H9 (cell line): ENCODE measurements at regions not wholly inside any gene's neighbourhood (a gene's known extent, or its start where the extent isn't known, plus 50 kb on each side); places are given as distances from the start of the nearest gene placed in this dataset.

Experiments used
- DNase-seq: peaks from one replicate; pipeline ENCODE4 v3.0.0-alpha.2; 2017
- H2AFZ ChIP-seq: one replicate; pipeline ENCODE4 v1.6.1; 2013; ENCODE audit warnings: mild to moderate bottlenecking, low read length, control low read depth, moderate library complexity
- H2AK5ac ChIP-seq: 2 replicates; pipeline ENCODE4 v1.6.1; 2013; ENCODE audit warnings: low read length, control low read depth, mixed read lengths; ENCODE audit not compliant: insufficient read length
- H2BK120ac ChIP-seq: one replicate; pipeline ENCODE4 v1.6.1; 2013; ENCODE audit warnings: low read depth, mild to moderate bottlenecking, low read length, control low read depth, inconsistent platforms; ENCODE audit not compliant: poor library complexity, severe bottlenecking
- H2BK12ac ChIP-seq: 2 replicates; pipeline ENCODE4 v1.6.1; 2013; ENCODE audit warnings: low read length, control low read depth, mixed read lengths, low read depth; ENCODE audit not compliant: insufficient read length
- H2BK15ac ChIP-seq: 2 replicates; pipeline ENCODE4 v1.6.1; 2013; ENCODE audit warnings: low read depth, low read length, control low read depth
- H2BK20ac ChIP-seq: one replicate; pipeline ENCODE4 v1.6.1; 2013; ENCODE audit warnings: low read depth, mild to moderate bottlenecking, low read length, control low read depth, inconsistent platforms; ENCODE audit not compliant: poor library complexity, severe bottlenecking
- H2BK5ac ChIP-seq: 2 replicates; pipeline ENCODE4 v1.6.1; 2013; ENCODE audit warnings: low read length, control low read depth, mixed read lengths; ENCODE audit not compliant: insufficient read length
- H3K14ac ChIP-seq: 2 replicates; pipeline ENCODE4 v1.6.1; 2013; ENCODE audit warnings: low read length, control low read depth; ENCODE audit not compliant: insufficient read depth
- H3K18ac ChIP-seq: 2 replicates; pipeline ENCODE4 v1.6.1; 2013; ENCODE audit warnings: low read depth, mild to moderate bottlenecking, mixed read lengths, low read length, control low read depth; ENCODE audit not compliant: insufficient read length
- H3K23ac ChIP-seq: 2 replicates; pipeline ENCODE4 v1.6.1; 2013; ENCODE audit warnings: low read length, control low read depth, mixed read lengths, low read depth; ENCODE audit not compliant: insufficient read length
- H3K23me2 ChIP-seq: 2 replicates; pipeline ENCODE4 v1.6.1; 2013; ENCODE audit warnings: low read depth, mild to moderate bottlenecking, mixed read lengths, low read length, control low read depth; ENCODE audit not compliant: insufficient read length, poor library complexity, severe bottlenecking
- H3K27ac ChIP-seq: 2 replicates; pipeline ENCODE4 v1.5.1; 2013; ENCODE audit warnings: low read length, control low read depth, mixed read lengths, low read depth; ENCODE audit not compliant: insufficient read length
- H3K27me3 ChIP-seq: 2 replicates; pipeline ENCODE4 v1.6.1; 2013; ENCODE audit warnings: low read length, control low read depth, inconsistent platforms; ENCODE audit not compliant: insufficient read depth
- H3K4ac ChIP-seq: 2 replicates; pipeline ENCODE4 v1.6.1; 2013; ENCODE audit warnings: low read depth, mild to moderate bottlenecking, control low read depth, inconsistent platforms, low read length, moderate library complexity
- H3K4me1 ChIP-seq: 2 replicates; pipeline ENCODE4 v1.6.1; 2013; ENCODE audit warnings: low read length, control low read depth, inconsistent platforms; ENCODE audit not compliant: insufficient read depth
- H3K4me2 ChIP-seq: 2 replicates; pipeline ENCODE4 v1.6.1; 2013; ENCODE audit warnings: low read length, control low read depth, mixed read lengths; ENCODE audit not compliant: insufficient read length, insufficient read depth
- H3K56ac ChIP-seq: 2 replicates; pipeline ENCODE4 v1.6.1; 2013; ENCODE audit warnings: low read depth, mild to moderate bottlenecking, mixed read lengths, low read length, control low read depth; ENCODE audit not compliant: insufficient read length
- H3K79me1 ChIP-seq: 2 replicates; pipeline ENCODE4 v1.6.1; 2013; ENCODE audit warnings: low read depth, mild to moderate bottlenecking, moderate library complexity, low read length, control low read depth, inconsistent platforms; ENCODE audit not compliant: insufficient read depth, poor library complexity, severe bottlenecking
- H3K79me2 ChIP-seq: 2 replicates; pipeline ENCODE4 v1.6.1; 2013; ENCODE audit warnings: low read length, control low read depth, inconsistent platforms; ENCODE audit not compliant: insufficient read depth
- H3K9ac ChIP-seq: 2 replicates; pipeline ENCODE4 v1.6.1; 2013; ENCODE audit warnings: low read length, control low read depth, mixed read lengths; ENCODE audit not compliant: insufficient read length; ENCODE audit errors: extremely low read depth
- H3K9me3 ChIP-seq: one replicate; pipeline ENCODE4 v1.6.1; 2013; ENCODE audit warnings: low read depth, low read length, inconsistent platforms; ENCODE audit not compliant: control insufficient read depth
- H3T11ph ChIP-seq: one replicate; pipeline ENCODE4 v1.6.1; 2013; ENCODE audit warnings: mild to moderate bottlenecking, low read length, control low read depth, inconsistent platforms
- H4K20me1 ChIP-seq: one replicate; pipeline ENCODE4 v1.6.1; 2013; ENCODE audit not compliant: control insufficient read depth, insufficient read length, insufficient read depth
- H4K5ac ChIP-seq: 2 replicates; pipeline ENCODE4 v1.6.1; 2013; ENCODE audit warnings: low read depth, mild to moderate bottlenecking, mixed read lengths, low read length, control low read depth; ENCODE audit not compliant: insufficient read length
- H4K8ac ChIP-seq: replicated peaks from 2 replicates; pipeline ENCODE4 v1.6.1; 2013; ENCODE audit warnings: low read length, control low read depth, mixed read lengths, low read depth; ENCODE audit not compliant: insufficient read length
- H4K91ac ChIP-seq: 2 replicates; pipeline ENCODE4 v1.6.1; 2013; ENCODE audit warnings: low read depth, mild to moderate bottlenecking, moderate library complexity, mixed read lengths, low read length, control low read depth; ENCODE audit not compliant: insufficient read length
- H3K27ac Mint-ChIP-seq, 3 experiments: 2 replicates in 2 of 3; 3 replicates in 1 of 3; pipeline ENCODE4 v1.8.0; 2020 to 2021; ENCODE audit warnings: mixed read lengths in 3 of 3, mild to moderate bottlenecking in 1 of 3, moderate library complexity in 1 of 3
- H3K27me3 Mint-ChIP-seq: 2 replicates; pipeline ENCODE4 v1.8.0; 2021; ENCODE audit warnings: low read depth, mild to moderate bottlenecking, moderate library complexity, mixed read lengths
- H3K36me3 Mint-ChIP-seq, 3 experiments: 2 replicates in 2 of 3; 3 replicates in 1 of 3; pipeline ENCODE4 v1.8.0; 2020 to 2021; ENCODE audit warnings: low read depth in 3 of 3, mixed read lengths in 3 of 3; ENCODE audit not compliant: insufficient read depth in 1 of 3
- H3K4me1 Mint-ChIP-seq, 2 experiments: 2 replicates each; pipeline ENCODE4 v1.8.0; 2020; ENCODE audit warnings: mixed read lengths in 2 of 2
- H3K4me3 Mint-ChIP-seq, 2 experiments: 2 replicates in 1 of 2; 3 replicates in 1 of 2; pipeline ENCODE4 v1.8.0; 2020 to 2021; ENCODE audit warnings: mild to moderate bottlenecking in 2 of 2, mixed read lengths in 2 of 2, moderate library complexity in 1 of 2
- H3K9me3 Mint-ChIP-seq, 2 experiments: 2 replicates in 1 of 2; 3 replicates in 1 of 2; pipeline ENCODE4 v1.8.0; 2020; ENCODE audit warnings: mild to moderate bottlenecking in 2 of 2, mixed read lengths in 2 of 2, moderate library complexity in 1 of 2
- WGBS: extraction: QIAGEN DNeasy Blood & Tissue Kit; methylation state at CpG from one replicate; pipeline ENCODE4 v1.1.7; 2013; ENCODE audit warnings: missing lambda C conversion rate, low lambda C conversion rate, mixed read lengths; ENCODE audit not compliant: insufficient read length; ENCODE audit errors: extremely low coverage; 5-methylcytosine and 5-hydroxymethylcytosine counted together
- TF ChIP-seq, protein P1 (sequence below): fragments of 200-600 bp; sonication (generic); conservative IDR thresholded peaks from 3 replicates; pipeline ENCODE4 v1.8.0; 2021; ENCODE audit warnings: antibody characterized with exemption, mild to moderate bottlenecking

- Histone ChIP-seq H3T11ph (no peak overlapping the region), H3K18ac (no peak overlapping the region), H2AK5ac (no peak overlapping the region), H2BK15ac (no peak overlapping the region), H3K27ac (no peak overlapping the region), H3K14ac (no peak overlapping the region), H2AFZ (no peak overlapping the region), H3K9ac (no peak overlapping the region), H2BK12ac (no peak overlapping the region), H3K79me2 (no peaks in the 10 kb centered on the region), H4K20me1 (no peaks in the 10 kb centered on the region), H3K79me1 (no peaks in the 10 kb centered on the region), H3K4me1 (no peaks in the 10 kb centered on the region), H3K9me3 (no peaks in the 10 kb centered on the region), H3K27me3 (no peaks in the 10 kb centered on the region), H3K56ac (no peak overlapping the region), H3K23ac (no peak overlapping the region), H3K23me2 (no peaks in the 10 kb centered on the region), H4K5ac (no peak overlapping the region), H2BK20ac (no peak overlapping the region), H3K4ac (no peak overlapping the region), H2BK5ac (no peak overlapping the region), H3K4me2 (no peak overlapping the region), H4K91ac (no peak overlapping the region), H4K8ac (no peak overlapping the region), H2BK120ac (no peak overlapping the region)
- Mint-ChIP-seq H3K4me1 (peaks cover 0 to 9% of the 10 kb centered on the region in 2 experiments; a peak in 2 of 4 replicates), H3K9me3 (no peaks in the 10 kb centered on the region), H3K27me3 (no peaks in the 10 kb centered on the region), H3K36me3 (no peaks in the 10 kb centered on the region; a peak in 1 of 7 replicates), H3K27ac (no peak overlapping the region), H3K4me3 (no peak overlapping the region)
- WGBS = no CpG with 5 or more reads among the region's 3 CpGs
- DNase-seq = no peak
- TF ChIP-seq, protein P1, sequence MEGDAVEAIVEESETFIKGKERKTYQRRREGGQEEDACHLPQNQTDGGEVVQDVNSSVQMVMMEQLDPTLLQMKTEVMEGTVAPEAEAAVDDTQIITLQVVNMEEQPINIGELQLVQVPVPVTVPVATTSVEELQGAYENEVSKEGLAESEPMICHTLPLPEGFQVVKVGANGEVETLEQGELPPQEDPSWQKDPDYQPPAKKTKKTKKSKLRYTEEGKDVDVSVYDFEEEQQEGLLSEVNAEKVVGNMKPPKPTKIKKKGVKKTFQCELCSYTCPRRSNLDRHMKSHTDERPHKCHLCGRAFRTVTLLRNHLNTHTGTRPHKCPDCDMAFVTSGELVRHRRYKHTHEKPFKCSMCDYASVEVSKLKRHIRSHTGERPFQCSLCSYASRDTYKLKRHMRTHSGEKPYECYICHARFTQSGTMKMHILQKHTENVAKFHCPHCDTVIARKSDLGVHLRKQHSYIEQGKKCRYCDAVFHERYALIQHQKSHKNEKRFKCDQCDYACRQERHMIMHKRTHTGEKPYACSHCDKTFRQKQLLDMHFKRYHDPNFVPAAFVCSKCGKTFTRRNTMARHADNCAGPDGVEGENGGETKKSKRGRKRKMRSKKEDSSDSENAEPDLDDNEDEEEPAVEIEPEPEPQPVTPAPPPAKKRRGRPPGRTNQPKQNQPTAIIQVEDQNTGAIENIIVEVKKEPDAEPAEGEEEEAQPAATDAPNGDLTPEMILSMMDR = peak; percentile 76
These were observed 160.0 kb upstream of the SOX5 start for GRCh38 chr12:24109381-24110039.
